WTC11 (cell line): ENCODE measurements at regions not wholly inside any gene's neighbourhood (a gene's known extent, or its start where the extent isn't known, plus 50 kb on each side); places are given as distances from the start of the nearest gene placed in this dataset.

Experiments used
- ATAC-seq: fragments of 200-7000 bp; cut with Tn5 transposase; 2 replicates; pipeline ENCODE4 v1.10.0; 2021; ENCODE audit warnings: mild to moderate bottlenecking, moderate library complexity
- CTCF ChIA-PET: fragments of 300-600 bp; sonication (Branson Sonifier 250); formaldehyde crosslinking; loops from one replicate; lab custom pipeline; 2021; ENCODE audit warnings: antibody characterized with exemption; lab: Charles Lee
- POLR2A ChIA-PET: fragments of 350-600 bp; sonication (Branson Sonifier 250); formaldehyde crosslinking; loops from one replicate; lab custom pipeline; 2021; ENCODE audit warnings: antibody characterized with exemption; lab: Charles Lee
- DNase-seq: peaks from one replicate; pipeline ENCODE4 v3.0.0; 2021; ENCODE audit warnings: low spot score
- H3K27ac Mint-ChIP-seq: 2 replicates; pipeline ENCODE4 v1.8.0; 2021; ENCODE audit warnings: mixed read lengths
- H3K27me3 Mint-ChIP-seq: 2 replicates; pipeline ENCODE4 v1.8.0; 2021; ENCODE audit warnings: low read depth, mild to moderate bottlenecking, moderate library complexity, mixed read lengths
- H3K36me3 Mint-ChIP-seq: 2 replicates; pipeline ENCODE4 v1.8.0; 2021; ENCODE audit warnings: mixed read lengths
- H3K4me1 Mint-ChIP-seq: 2 replicates; pipeline ENCODE4 v1.8.0; 2022; ENCODE audit warnings: mixed read lengths
- H3K4me3 Mint-ChIP-seq: 2 replicates; pipeline ENCODE4 v1.8.0; 2021; ENCODE audit warnings: mild to moderate bottlenecking, moderate library complexity, mixed read lengths
- H3K9me3 Mint-ChIP-seq: 2 replicates; pipeline ENCODE4 v1.8.0; 2021; ENCODE audit warnings: mixed read lengths
- ARID4B ChIP-seq: sonication (generic); formaldehyde crosslinking; IDR thresholded peaks from 2 replicates; pipeline ENCODE4 v1.8.0; 2023; ENCODE audit warnings: missing genetic modification reagents, mild to moderate bottlenecking, borderline replicate concordance
- ATF2 ChIP-seq: sonication (generic); formaldehyde crosslinking; IDR thresholded peaks from 2 replicates; pipeline ENCODE4 v1.8.1; 2022; ENCODE audit warnings: low read depth, missing genetic modification reagents, borderline replicate concordance
- E2F4 ChIP-seq: sonication (generic); formaldehyde crosslinking; IDR thresholded peaks from 2 replicates; pipeline ENCODE4 v1.8.1; 2022; ENCODE audit warnings: low read depth, mild to moderate bottlenecking, moderate library complexity, missing genetic modification reagents, borderline replicate concordance
- FOXJ3 ChIP-seq: sonication (generic); formaldehyde crosslinking; IDR thresholded peaks from 2 replicates; pipeline ENCODE4 v1.9.0; 2021; ENCODE audit warnings: missing genetic modification reagents, mild to moderate bottlenecking, borderline replicate concordance
- FOXP4 ChIP-seq: sonication (generic); formaldehyde crosslinking; IDR thresholded peaks from 2 replicates; pipeline ENCODE4 v1.8.0; 2022; ENCODE audit warnings: mild to moderate bottlenecking, missing genetic modification reagents
- GTF2I ChIP-seq: fragments of 250-450 bp; sonication (Bioruptor Pico); conservative IDR thresholded peaks from 2 replicates; pipeline ENCODE4 v1.4.0; 2021; ENCODE audit warnings: mild to moderate bottlenecking
- JAZF1 ChIP-seq: fragments of 250-450 bp; sonication (Bioruptor Pico); IDR thresholded peaks from 2 replicates; pipeline ENCODE4 v1.9.0; 2021; ENCODE audit warnings: moderate library complexity, mild to moderate bottlenecking, inconsistent platforms
- JUN ChIP-seq: sonication (generic); formaldehyde crosslinking; IDR thresholded peaks from 2 replicates; pipeline ENCODE4 v1.8.0; 2023; ENCODE audit warnings: mild to moderate bottlenecking, missing genetic modification reagents
- KAT7 ChIP-seq: sonication (generic); formaldehyde crosslinking; IDR thresholded peaks from 2 replicates; pipeline ENCODE4 v1.8.1; 2023; ENCODE audit warnings: missing genetic modification reagents, mild to moderate bottlenecking, borderline replicate concordance
- MLX ChIP-seq: sonication (generic); formaldehyde crosslinking; IDR thresholded peaks from 2 replicates; pipeline ENCODE4 v1.8.1; 2023; ENCODE audit warnings: mild to moderate bottlenecking, missing genetic modification reagents, moderate library complexity
- NFYB ChIP-seq: sonication (generic); formaldehyde crosslinking; conservative IDR thresholded peaks from 2 replicates; pipeline ENCODE4 v1.8.0; 2022; ENCODE audit warnings: low read depth, missing genetic modification reagents
- OVOL2 ChIP-seq: fragments of 250-450 bp; sonication (Bioruptor Pico); IDR thresholded peaks from 2 replicates; pipeline ENCODE4 v1.9.0; 2021; ENCODE audit warnings: mild to moderate bottlenecking, borderline replicate concordance
- PRRX2 ChIP-seq: fragments of 250-450 bp; sonication (Bioruptor Pico); IDR thresholded peaks from 2 replicates; pipeline ENCODE4 v1.8.0; 2021; ENCODE audit warnings: mild to moderate bottlenecking
- TCF7 ChIP-seq: sonication (generic); formaldehyde crosslinking; IDR thresholded peaks from 2 replicates; pipeline ENCODE4 v1.8.0; 2022; ENCODE audit warnings: mild to moderate bottlenecking, low read depth, missing genetic modification reagents, moderate library complexity
- TEAD4 ChIP-seq: sonication (generic); formaldehyde crosslinking; IDR thresholded peaks from 2 replicates; pipeline ENCODE4 v1.8.0; 2022; ENCODE audit warnings: mild to moderate bottlenecking, missing genetic modification reagents
- USF2 ChIP-seq: sonication (generic); formaldehyde crosslinking; IDR thresholded peaks from 2 replicates; pipeline ENCODE4 v1.8.1; 2023; ENCODE audit warnings: mild to moderate bottlenecking, missing genetic modification reagents, moderate library complexity
- ZBTB21 ChIP-seq: sonication (generic); formaldehyde crosslinking; IDR thresholded peaks from 2 replicates; pipeline ENCODE4 v1.8.1; 2023; ENCODE audit warnings: mild to moderate bottlenecking, missing genetic modification reagents, borderline replicate concordance
- ZNF232 ChIP-seq: sonication (generic); formaldehyde crosslinking; IDR thresholded peaks from 2 replicates; pipeline ENCODE4 v1.8.0; 2022; ENCODE audit warnings: mild to moderate bottlenecking, missing genetic modification reagents
- ZNF281 ChIP-seq: sonication (generic); formaldehyde crosslinking; IDR thresholded peaks from 2 replicates; pipeline ENCODE4 v1.8.0; 2023; ENCODE audit warnings: mild to moderate bottlenecking, missing genetic modification reagents
- ZNF396 ChIP-seq: fragments of 250-450 bp; sonication (Bioruptor Pico); IDR thresholded peaks from 2 replicates; pipeline ENCODE4 v1.8.0; 2021; ENCODE audit warnings: mild to moderate bottlenecking, moderate library complexity, borderline replicate concordance

- H3K9me3 Mint-ChIP-seq, result peaks cover 17% of the 10 kb centered on the region
- H3K4me1 Mint-ChIP-seq, result peaks cover 32% of the 10 kb centered on the region
- H3K27me3 Mint-ChIP-seq, result no peaks in the 10 kb centered on the region
- DNase-seq (no peak), ATAC-seq (no peak)
- H3K27ac Mint-ChIP-seq, result 0 out of 2 replicates have a peak overlapping the region, but pooled peaks have one; percentile 0
- ChIA-PET POLR2A (no interaction called here), CTCF (no interaction called here)
- peaks cover 15% of the 10 kb centered on the region for H3K36me3 Mint-ChIP-seq
- H3K4me3 Mint-ChIP-seq, result no peak overlapping the region
- TF ChIP-seq FOXJ3 (CRISPR knock-in tag) (no peak), TCF7 (CRISPR knock-in tag) (no peak), KAT7 (CRISPR knock-in tag) (no peak), FOXP4 (no peak), ZNF232 (CRISPR knock-in tag) (no peak), PRRX2 (CRISPR knock-in tag) (no peak)
Observed at GRCh38 chr5:142512043-142513042, 173.5 kb downstream of the FGF1 start.

GRCh38 chr5:142511358-142511757 lies 174.5 kb downstream of the FGF1 start:
- DNase-seq (no peak), ATAC-seq (no peak)
- Mint-ChIP-seq H3K27ac (no peak overlapping the region), H3K36me3 (peaks cover 5% of the 10 kb centered on the region), H3K4me3 (no peak overlapping the region), H3K4me1 (peaks cover 30% of the 10 kb centered on the region), H3K27me3 (no peaks in the 10 kb centered on the region), H3K9me3 (peaks cover 7% of the 10 kb centered on the region)
- ChIA-PET POLR2A (no interaction called here), CTCF (no interaction called here)
- TF ChIP-seq ZNF281, result no peak
- no peak for TF ChIP-seq ARID4B (CRISPR knock-in tag)
- TF ChIP-seq NFYB (CRISPR knock-in tag), result no peak
- no peak for TF ChIP-seq ATF2 (CRISPR knock-in tag)
- TF ChIP-seq JAZF1 (CRISPR knock-in tag), result no peak
- no peak for TF ChIP-seq JUN (CRISPR knock-in tag)
- TF ChIP-seq E2F4 (CRISPR knock-in tag), result no peak
- TF ChIP-seq MLX (CRISPR knock-in tag), result no peak
- no peak for TF ChIP-seq OVOL2 (CRISPR knock-in tag)
- TF ChIP-seq GTF2I, result no peak
- no peak for TF ChIP-seq TEAD4 (CRISPR knock-in tag)
- no peak for TF ChIP-seq ZNF396 (CRISPR knock-in tag)
- no peak for TF ChIP-seq ZBTB21 (CRISPR knock-in tag)
- TF ChIP-seq USF2, result no peak
